ENCODE measurements at regions not wholly inside any gene's neighbourhood (a gene's known extent, or its start where the extent isn't known, plus 50 kb on each side); places are given as distances from the start of the nearest gene placed in this dataset.
A peak's percentile ranks its signal among the peaks of the same experiment; 100 is the strongest.

GRCh38 chr20:23215344-23215995 is 129.3 kb upstream of the CD93 start:
- no peak for DNase-seq (ENCODE audit: unreplicated experiment)
- ChIA-PET POLR2A (no interaction called here), CTCF (interaction anchor here (1.3 to 1.6 kb wide), 3 partner anchors 12 to 524 kb away, joined by 3 to 5 read pairs (median 4); partner anchors contain the start of gene NXT1)
- Mint-ChIP-seq H3K36me3 (ENCODE audit: insufficient read depth, unreplicated experiment) (no peaks in the 10 kb centered on the region), H3K9me3 (ENCODE audit: unreplicated experiment) (peaks cover 11% of the 10 kb centered on the region), H3K27me3 (ENCODE audit: insufficient read depth, unreplicated experiment) (no peaks in the 10 kb centered on the region), H3K4me1 (ENCODE audit: insufficient read depth, unreplicated experiment) (no peaks in the 10 kb centered on the region), H3K27ac (ENCODE audit: low read depth, unreplicated experiment) (no peak overlapping the region), H3K4me3 (ENCODE audit: unreplicated experiment) (no peak overlapping the region)
- TF ChIP-seq CTCF (IDR thresholded peaks at IDR 0.05; ENCODE audit: unreplicated experiment), result no peak
- BruUV-seq (replicated peaks), result no TSS peak
- intact Hi-C loops (cut with micrococcal nuclease), result no loop called here

- H3K4me1 Mint-ChIP-seq (ENCODE audit: insufficient read depth, unreplicated experiment), result no peaks in the 10 kb centered on the region
- ChIA-PET POLR2A (no interaction called here), CTCF (interaction anchor here (1.3 to 1.6 kb wide), 2 partner anchors 12 to 135 kb away, joined by 4 to 5 read pairs; partner anchors contain the start of gene NXT1)
- DNase-seq (ENCODE audit: unreplicated experiment), result no peak
- no peaks in the 10 kb centered on the region for H3K36me3 Mint-ChIP-seq (ENCODE audit: insufficient read depth, unreplicated experiment)
- BruUV-seq (replicated peaks), result no TSS peak
- H3K4me3 Mint-ChIP-seq (ENCODE audit: unreplicated experiment), result no peak overlapping the region
- intact Hi-C loops (cut with micrococcal nuclease), result no loop called here
- no peak overlapping the region for H3K27ac Mint-ChIP-seq (ENCODE audit: low read depth, unreplicated experiment)
- no peak for TF ChIP-seq CTCF (IDR thresholded peaks at IDR 0.05; ENCODE audit: unreplicated experiment)
- H3K9me3 Mint-ChIP-seq (ENCODE audit: unreplicated experiment), result peaks cover 7% of the 10 kb centered on the region
- no peaks in the 10 kb centered on the region for H3K27me3 Mint-ChIP-seq (ENCODE audit: insufficient read depth, unreplicated experiment)
These were observed 128.8 kb upstream of the CD93 start for GRCh38 chr20:23214903-23215302.

GRCh38 chr20:23212464-23212995 is 126.4 kb upstream of the CD93 start:
- intact Hi-C loops (cut with micrococcal nuclease), result no loop called here
- POLR2A ChIA-PET, result interaction anchor here (0.5 kb wide), 1 partner anchor 92 kb away, joined by 3 read pairs; no protein-coding TSS in a partner anchor
- no peak for TF ChIP-seq CTCF (IDR thresholded peaks at IDR 0.05; ENCODE audit: unreplicated experiment)
- H3K4me3 Mint-ChIP-seq (ENCODE audit: unreplicated experiment), result no peak overlapping the region
- no peaks in the 10 kb centered on the region for H3K4me1 Mint-ChIP-seq (ENCODE audit: insufficient read depth, unreplicated experiment)
- H3K9me3 Mint-ChIP-seq (ENCODE audit: unreplicated experiment), result no peaks in the 10 kb centered on the region
- BruUV-seq (replicated peaks), result no TSS peak
- H3K27ac Mint-ChIP-seq (ENCODE audit: low read depth, unreplicated experiment), result peak overlapping the region; percentile 35
- H3K27me3 Mint-ChIP-seq (ENCODE audit: insufficient read depth, unreplicated experiment), result no peaks in the 10 kb centered on the region
- no peak for DNase-seq (ENCODE audit: unreplicated experiment)
- CTCF ChIA-PET, result interaction anchor here (0.7 to 4.9 kb wide), 5 partner anchors 13 to 521 kb away, joined by 3 to 38 read pairs (median 3); no protein-coding TSS in a partner anchor
- no peaks in the 10 kb centered on the region for H3K36me3 Mint-ChIP-seq (ENCODE audit: insufficient read depth, unreplicated experiment)

- Mint-ChIP-seq H3K4me3 (ENCODE audit: unreplicated experiment) (no peak overlapping the region), H3K4me1 (ENCODE audit: insufficient read depth, unreplicated experiment) (no peaks in the 10 kb centered on the region), H3K9me3 (ENCODE audit: unreplicated experiment) (no peaks in the 10 kb centered on the region), H3K27me3 (ENCODE audit: insufficient read depth, unreplicated experiment) (no peaks in the 10 kb centered on the region), H3K36me3 (ENCODE audit: insufficient read depth, unreplicated experiment) (no peaks in the 10 kb centered on the region), H3K27ac (ENCODE audit: low read depth, unreplicated experiment) (peak overlapping the region; percentile 35)
- TF ChIP-seq CTCF (IDR thresholded peaks at IDR 0.05; ENCODE audit: unreplicated experiment), result no peak
- no TSS peak for BruUV-seq (replicated peaks)
- POLR2A ChIA-PET, result interaction anchor here (0.5 kb wide), 1 partner anchor 93 kb away, joined by 3 read pairs; no protein-coding TSS in a partner anchor
- intact Hi-C loops (cut with micrococcal nuclease), result no loop called here
- no peak for DNase-seq (ENCODE audit: unreplicated experiment)
- CTCF ChIA-PET, result interaction anchor here (0.8 to 4.9 kb wide), 4 partner anchors 12 to 520 kb away, joined by 3 to 38 read pairs (median 6); no protein-coding TSS in a partner anchor
These were observed 125.9 kb upstream of the CD93 start for GRCh38 chr20:23212011-23212410.
